GM12872 (cell line): ENCODE measurements at regions not wholly inside any gene's neighbourhood (a gene's known extent, or its start where the extent isn't known, plus 50 kb on each side); places are given as distances from the start of the nearest gene placed in this dataset.

ENCODE experiments used
- CTCF ChIP-seq: IDR thresholded peaks from 3 replicates; pipeline ENCODE4 v1.5.1; 2011; ENCODE audit warnings: low read depth, mild to moderate bottlenecking, low read length, moderate library complexity; ENCODE audit not compliant: insufficient read depth

- TF ChIP-seq CTCF, result no peak
Observed at GRCh38 chr10:77700086-77700485, 62.5 kb upstream of the KCNMA1 start.

DNA sequence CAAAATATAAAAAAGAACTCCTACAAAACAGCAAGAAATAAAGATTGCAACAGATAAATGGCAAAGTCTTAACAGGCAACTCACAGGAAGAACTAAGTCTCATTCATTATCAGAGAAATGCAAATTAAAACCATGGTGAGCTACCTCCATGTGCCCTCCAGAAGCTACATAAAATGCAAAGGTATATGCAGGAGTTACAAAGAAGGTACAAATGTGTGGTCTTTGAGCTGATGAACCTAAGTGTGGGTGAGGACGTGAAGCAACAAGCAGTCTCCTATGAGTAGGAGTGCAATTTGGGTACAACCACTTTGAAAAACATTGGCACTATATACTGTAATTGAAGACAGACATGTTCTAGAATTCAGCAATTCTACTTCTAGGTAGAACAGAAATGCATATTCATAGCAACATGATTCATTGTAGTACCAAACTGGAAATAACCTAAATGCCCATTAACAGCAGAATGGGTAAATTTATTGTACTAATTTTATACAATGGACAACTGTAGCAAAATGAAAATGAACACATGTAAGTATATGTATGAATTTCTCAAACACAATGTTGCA lies 61.6 kb upstream of the KCNMA1 start:
- no peak for TF ChIP-seq CTCF

GRCh38 chr10:77698267-77698931 lies 60.8 kb upstream of the KCNMA1 start:
- TF ChIP-seq CTCF, result no peak

DNA sequence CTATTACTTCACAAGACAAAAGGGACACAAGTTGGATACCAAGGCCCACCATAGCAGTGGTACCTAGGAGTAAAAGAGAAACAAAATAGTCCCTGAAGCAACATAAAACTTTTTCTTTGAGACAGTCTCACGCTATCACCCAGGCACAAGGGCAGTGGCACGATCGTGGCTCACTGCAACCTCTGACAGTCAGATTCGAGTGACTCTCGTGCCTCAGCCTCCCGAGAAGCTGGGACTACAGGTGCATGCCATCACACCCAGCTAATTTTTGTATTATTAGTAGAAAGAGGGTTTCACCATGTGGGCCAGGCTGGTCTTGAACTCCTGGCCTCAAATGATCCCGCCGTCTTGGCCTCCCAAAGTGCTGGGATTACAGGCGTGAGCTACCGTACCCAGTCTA lies 59.0 kb upstream of the KCNMA1 start:
- TF ChIP-seq CTCF, result no peak

- TF ChIP-seq CTCF, result no peak
Observed at GRCh38 chr10:77695186-77695585, 57.6 kb upstream of the KCNMA1 start.

GRCh38 chr10:77692782-77693181 lies 55.2 kb upstream of the KCNMA1 start:
- TF ChIP-seq CTCF, result no peak

DNA sequence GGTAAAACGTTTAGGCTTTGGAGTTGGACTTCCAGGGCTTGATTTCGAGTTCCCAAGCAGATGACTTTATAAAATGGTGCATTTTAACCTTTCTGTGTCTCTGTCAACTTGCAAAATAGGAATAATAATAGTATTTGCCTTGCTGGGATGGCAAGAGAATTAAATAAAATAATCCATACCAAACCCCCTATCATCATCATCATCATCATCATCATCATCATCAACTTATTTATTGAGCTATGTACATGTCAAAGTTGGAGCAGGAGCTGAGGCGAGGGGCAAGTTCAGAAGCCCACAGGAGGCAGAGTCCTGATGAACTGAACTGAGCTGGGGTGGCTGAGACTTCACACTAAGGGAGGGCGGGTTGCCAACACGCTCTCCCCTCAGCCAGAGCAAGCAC lies 51.7 kb upstream of the KCNMA1 start:
- no peak for TF ChIP-seq CTCF

GRCh38 chr10:77687621-77688020 lies 50.0 kb upstream of the KCNMA1 start:
- peak; percentile 21; the same call in 1 of the 3 replicates for TF ChIP-seq CTCF
